ENCODE measurements at regions not wholly inside any gene's neighbourhood (a gene's known extent, or its start where the extent isn't known, plus 50 kb on each side); places are given as distances from the start of the nearest gene placed in this dataset.
"Not testable (repeated sequence)": the region's sequence is repeated elsewhere in the genome, so short reads cannot be mapped to it uniquely, and the experiment has no call there.

DNA sequence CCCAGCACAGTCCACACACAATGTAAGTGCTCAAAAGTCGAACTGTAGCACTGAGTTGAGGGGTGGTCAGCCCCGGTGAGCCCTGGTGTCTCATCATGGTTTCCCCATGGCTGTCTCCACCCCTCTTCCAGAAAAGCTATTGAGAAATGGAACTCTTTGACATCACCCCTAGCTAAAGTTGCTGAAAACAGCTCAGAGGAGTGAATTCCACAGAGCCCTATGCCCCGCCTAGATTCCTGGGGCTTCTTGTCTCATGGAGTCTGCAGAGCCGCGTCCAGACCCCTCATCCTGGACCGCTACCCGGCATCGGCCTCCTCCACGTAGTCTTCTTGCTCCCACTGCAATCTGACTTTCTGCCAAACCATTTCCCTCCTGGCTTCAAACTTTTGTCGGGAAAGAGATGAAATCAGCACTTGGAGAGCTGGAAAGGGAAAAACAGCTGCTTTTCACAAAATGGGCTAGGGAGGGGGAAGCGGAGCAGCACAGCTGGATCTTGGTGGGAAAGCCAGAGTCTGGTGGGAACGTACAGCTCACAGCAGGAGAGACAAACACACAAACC, 132.2 kb downstream of the SNX5 start:
- no peak for DNase-seq (ENCODE audit: low spot score)

DNA sequence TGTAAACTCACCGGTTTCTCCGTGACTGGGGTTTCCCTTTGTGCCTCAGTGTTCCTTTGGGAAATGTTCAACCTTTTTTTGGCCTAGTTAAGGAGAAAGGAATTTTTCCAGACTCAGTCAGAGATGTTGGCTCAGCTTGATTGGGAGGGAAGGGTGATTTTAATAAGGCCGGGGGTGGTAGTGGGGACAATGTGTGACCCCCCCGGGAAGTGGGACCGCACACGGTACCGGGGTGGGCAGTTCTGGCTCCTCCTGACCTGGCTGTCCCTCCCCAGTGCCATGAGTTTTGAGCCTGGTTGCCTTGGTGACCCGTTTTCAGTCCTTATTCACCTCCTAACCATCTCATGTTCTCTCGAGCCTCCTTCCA, 132.7 kb downstream of the SNX5 start:
- no peak for DNase-seq (ENCODE audit: low spot score)

DNA sequence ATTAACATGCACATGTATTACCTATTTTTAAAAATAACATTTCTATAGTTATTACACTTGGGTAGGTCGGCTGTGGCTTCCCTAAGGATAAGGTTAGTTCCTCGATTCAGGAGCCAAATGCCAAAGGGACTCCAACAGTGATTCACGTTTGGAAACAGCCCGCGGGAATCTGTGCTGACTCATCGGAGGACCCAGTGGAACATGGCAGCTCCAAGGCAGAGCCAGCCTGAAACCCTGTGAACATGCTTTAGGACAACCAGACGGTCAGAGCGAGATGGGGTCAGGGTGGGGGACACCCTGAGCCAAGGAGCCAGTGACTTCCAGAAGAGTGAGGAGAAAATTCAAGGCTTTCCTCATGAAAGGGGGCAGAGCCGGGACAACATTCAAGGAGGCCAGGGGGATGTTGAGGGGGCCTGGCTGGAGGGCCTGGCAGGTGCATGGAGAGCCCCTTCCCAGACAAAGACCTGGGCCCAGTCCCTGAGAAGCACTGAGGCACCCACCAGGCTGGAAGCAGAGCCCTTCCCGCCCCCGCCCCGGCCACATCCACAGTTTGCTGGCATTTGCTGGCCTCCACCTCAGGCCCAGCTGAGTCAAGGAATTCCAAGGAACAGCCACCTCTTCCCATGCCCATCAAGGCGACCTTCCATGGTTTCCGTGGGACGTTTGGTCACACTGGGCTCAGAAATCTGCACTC, 133.2 kb downstream of the SNX5 start:
- DNase-seq (ENCODE audit: low spot score) = no peak

DNA sequence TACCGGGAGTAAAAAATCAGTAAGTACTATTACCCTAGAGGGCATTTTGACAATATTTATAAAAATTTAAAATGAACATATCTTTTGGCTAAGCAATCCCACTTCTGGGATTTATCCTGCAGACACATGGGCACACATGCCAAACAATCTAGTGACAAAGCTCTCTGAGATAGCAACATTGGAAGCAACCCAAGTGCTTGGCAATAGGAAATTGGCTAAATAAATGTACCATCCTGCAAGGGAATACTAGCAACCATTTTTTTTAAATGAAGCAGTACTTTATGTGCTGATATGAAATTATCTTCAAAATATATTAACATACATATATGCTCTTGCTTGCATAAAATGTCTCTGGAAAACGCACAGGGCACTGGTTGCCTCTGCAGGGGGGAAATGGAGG, 133.8 kb downstream of the SNX5 start:
- DNase-seq (ENCODE audit: low spot score) = peak; percentile 31

DNA sequence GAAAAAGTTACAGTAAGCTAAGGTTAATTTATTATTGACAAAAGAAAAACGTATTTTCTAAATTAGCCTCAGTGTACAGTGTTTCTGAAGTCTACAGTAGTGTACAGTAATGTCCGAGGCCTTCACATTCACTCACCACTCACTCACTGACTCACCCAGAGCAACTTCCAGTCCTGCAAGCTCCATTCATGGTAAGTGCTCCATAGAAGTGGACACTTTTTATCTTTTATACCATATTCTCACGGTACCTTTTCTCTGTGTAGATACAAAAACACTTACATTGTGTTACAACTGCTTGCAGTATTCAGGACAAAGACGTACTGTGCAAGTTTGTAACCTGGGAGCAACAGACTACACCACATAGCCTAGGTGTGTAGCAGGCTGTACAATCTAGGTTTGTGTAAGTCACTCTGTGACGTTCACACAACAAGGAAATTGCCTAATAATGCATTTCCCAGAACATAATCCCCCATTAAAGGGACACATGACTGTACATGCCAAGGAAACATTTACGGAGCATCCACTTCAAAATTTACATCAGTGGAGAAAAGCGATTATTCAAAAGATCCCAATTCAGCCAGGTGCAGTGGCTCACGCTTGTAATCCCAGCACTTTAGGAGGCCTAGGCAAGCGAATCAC, 133.4 kb downstream of the BANF2 start:
- DNase-seq (ENCODE audit: low spot score) = no peak

DNA sequence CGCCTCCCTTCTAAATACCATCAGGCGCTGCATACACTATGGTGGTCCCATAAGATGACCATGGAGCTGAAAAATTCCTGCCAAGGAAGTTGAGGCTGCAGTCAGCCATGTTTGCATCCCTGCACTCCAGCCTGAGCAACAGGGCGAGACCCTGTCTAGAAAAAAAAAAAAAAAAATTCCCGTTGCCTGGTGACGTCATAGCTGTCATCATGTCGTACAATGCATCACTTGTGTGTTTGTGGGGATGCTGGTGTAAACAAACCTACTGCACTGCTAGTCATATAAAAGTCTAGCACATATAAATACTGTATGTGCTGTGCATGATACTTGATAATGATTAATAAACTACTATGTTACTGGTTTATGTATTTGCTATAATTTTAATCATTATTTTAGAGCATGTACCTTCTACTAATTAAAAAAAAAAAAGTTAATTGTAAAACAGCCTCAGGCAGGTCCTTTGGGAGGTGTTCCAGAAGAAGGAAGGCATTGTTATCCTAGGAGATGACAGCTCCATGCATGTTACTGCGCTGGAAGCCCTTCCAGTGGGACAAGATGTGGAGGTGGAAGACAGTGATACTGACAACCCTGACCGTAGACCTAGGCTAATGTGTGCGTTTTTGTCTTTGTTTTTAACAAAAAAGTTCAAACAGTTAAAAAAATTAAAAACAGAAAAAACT, 132.6 kb downstream of the BANF2 start:
- no peak for DNase-seq (ENCODE audit: low spot score)

DNA sequence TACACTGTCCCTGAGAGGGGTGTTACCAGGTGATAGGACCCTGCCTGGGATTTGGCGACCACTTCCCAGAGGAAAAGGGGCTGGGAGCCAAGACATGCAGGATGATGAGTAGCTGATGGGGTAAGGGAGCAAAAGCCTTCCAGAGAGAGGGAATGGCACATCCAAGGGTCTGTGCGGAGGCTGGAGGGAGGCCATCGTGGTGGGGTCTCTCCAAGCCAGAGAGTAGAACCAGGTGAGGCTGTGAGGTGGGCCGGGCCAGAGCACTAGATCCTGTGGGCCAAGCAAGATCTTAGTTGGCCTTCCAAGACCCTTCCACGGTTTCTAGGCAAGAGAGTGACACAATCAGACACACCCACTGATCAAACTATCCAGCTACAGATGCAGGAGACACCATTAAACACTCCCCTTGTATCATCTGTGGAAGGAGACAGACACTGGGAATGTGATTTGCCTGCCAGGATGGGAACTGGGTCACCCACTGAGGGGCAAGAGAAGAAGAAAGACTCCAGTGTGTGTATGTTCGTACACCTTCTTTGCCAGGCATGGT, 128.9 kb downstream of the BANF2 start:
- DNase-seq (ENCODE audit: low spot score) = no peak

DNA sequence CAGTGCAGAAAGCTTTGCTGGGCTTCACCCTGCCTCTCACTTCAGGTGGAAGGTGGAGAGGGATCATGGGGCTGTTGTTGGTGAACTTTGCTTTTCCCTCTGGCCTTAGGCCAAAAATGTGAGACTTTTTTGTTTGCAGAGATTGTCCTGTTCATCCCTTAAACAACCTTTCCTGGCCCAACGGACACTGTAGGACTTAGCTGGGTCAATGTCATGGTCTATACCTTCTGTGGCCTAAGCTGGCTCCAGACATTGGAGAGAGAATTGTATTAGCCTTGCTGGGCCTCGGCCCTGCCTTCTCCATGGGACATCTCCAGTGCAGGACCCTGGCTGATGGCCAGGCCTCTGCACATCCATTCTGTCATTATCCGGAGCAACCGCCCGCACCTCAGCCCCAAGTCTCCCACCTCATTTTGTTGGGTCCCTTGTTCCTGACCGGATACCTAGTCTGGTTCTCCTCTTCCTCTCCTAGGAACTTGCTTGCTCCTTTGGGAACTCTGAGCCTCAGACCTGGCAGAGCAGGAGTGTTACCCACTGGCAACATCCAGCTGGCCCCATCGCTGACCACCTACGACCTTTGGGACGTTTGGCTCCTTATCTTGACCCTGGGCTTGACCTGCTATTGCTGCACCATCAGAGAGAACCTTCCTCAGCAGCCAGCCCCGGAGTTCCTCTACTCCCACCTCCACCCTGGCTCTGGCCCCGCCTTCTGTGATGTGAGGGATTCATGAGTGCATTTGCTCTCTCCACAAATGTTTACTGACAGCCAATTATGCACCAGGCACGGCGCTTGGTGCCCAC, 128.2 kb downstream of the BANF2 start:
- DNase-seq (ENCODE audit: low spot score) = no peak

DNA sequence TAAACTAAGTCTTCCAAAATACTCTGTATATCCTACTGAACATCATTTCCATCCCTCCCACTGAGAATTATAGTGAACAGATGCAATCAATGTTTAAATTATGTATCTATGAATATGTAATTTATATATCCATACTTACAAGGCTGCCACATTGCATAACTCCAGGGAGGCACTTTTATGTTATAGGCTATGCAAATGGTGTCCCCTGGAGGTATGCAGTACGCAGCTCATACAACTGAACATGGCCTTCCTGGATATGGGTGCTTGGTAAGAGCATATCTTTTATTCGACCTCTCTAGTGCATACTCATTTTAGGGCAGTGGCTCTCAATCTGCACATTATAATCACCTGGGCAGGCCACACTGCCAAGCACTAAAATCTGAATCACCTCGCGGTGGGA, 127.3 kb downstream of the BANF2 start:
- DNase-seq (ENCODE audit: low spot score) = no peak

DNA sequence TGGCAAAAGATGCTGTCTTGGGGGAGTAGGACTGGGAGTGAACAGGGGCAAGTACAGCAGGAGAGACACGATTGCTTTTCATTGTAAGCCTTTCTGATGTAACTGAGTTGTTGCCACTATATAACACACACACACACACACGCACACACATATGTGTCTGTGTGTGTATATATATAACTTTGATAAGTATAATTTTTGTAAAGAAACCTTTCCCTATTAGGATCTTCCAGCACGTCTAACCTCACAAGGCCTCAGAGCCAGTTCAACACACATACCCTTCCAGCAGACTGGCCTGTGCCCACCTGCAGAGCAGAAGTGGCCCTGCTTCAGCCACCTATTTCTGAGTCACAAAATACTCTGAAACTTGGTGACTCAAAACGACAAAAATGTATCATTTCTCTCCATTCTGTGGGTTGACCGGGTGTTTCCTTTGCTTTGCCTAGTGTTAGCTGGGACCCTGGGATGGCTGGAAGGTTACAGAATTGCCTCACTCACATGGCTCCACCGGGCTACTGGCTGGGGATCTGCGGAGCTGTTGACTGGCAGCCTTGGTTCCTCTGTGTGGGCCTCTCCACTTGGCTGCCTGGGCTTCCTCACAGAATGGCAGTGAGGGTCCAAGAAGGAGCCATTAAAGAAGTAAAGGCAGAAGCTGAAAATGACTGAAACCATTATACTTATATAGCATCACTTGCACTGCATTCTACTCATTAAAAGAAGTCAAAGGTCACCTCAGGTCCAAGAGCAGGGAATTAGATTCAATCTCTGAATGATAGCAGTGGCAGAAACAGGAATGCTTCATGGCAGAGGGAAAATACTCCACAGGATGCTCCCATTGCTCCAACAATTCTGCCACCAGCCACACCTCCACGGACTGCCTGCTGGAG, 126.4 kb downstream of the BANF2 start:
- DNase-seq (ENCODE audit: low spot score) = no peak

DNA sequence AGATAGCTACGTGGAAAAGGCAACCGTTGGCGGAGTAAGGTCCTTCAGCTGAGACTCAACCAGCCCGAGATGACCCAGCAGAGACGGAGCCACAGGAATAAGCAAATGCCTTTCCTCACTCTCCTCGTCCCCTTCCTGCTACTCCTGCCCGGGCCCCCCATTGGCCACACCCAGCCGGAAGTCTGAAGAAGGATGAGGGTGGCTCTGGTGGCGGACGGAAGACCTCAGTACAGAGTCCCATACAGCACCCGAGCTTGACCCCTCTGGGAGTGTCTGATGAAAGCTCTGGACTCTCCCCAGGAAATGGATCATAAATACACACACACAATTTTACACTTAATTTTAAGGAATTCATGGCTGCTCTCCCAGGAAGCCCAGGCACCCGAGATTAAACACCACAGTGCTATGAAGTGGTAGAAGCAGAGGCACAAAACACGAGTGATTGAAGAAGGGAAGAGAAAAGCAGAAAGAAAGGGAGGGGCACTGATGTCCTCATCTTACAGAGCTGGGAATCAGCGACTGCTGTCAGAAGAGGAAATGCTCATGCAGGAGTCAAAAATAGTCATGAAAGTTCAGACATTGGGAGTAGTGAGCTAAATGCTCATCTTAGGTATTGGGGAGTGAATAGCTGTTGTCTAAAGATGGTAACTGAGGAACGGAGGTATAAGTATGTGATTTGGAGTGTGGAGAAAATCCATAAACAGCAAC, 125.6 kb downstream of the BANF2 start:
- DNase-seq (ENCODE audit: low spot score) = no peak

DNA sequence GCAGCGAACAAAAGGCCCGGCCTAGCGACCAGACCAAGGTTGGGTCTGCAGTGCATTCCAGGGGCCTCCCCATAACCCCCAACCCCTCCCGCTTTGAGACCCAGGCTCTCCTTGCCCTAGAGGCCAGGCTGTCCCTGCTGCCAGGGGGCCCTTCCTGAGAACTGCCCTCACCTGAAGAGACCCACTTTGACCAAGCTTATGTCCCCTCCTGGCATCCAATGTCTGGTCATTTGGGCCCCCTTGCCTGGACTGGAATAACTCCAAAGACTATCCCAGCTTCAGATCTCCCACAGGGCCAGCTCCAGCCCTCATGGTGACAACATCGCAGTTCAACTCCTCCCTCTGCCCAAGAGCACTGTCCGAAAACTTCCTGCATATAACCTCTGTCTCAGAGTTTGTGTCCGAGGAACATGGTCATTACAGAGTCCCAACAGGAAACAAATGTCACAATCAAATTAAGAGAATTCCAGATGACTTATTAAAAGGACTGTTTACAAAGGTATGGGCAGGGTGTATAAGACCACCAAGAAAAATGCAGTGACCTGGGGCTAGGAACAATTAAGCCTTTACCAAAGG, 125.0 kb downstream of the BANF2 start:
- DNase-seq (ENCODE audit: low spot score) = no peak

DNA sequence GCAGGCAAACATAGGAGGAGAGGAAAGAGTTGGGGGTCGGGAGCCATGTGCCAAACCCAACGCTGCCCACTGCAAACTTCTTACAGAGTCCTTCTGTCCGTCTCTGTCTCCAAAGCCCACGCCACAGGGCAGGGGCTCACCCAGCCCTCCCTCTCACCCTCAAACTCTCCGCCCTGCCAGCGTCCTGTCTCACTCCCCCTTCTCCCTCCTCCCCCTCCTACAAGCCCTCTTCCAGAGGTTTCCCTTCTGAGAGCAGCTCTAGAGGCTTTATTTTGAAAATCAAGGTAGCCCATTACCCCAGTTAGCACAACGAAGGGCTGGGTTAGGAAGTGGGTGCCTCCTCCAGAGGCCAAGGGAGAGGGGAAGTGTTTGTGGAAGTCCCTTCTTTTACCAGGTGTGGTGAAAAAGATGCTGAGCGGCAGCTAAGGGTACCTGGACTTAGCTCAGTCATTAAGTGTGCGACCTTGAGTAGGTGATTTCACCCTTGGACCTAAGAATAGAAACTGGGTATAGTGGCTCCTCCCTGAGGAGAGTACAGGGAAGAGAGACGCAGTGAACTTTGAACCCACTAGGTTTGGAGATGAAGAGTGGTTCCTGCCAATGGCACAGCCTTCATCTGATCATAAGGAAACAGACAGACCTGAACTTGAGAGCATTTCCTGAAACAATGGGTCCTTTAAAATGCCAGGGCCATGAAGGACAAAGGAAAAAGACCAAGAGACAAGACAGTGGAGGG, 123.8 kb downstream of the BANF2 start:
- DNase-seq (ENCODE audit: low spot score) = no peak

DNA sequence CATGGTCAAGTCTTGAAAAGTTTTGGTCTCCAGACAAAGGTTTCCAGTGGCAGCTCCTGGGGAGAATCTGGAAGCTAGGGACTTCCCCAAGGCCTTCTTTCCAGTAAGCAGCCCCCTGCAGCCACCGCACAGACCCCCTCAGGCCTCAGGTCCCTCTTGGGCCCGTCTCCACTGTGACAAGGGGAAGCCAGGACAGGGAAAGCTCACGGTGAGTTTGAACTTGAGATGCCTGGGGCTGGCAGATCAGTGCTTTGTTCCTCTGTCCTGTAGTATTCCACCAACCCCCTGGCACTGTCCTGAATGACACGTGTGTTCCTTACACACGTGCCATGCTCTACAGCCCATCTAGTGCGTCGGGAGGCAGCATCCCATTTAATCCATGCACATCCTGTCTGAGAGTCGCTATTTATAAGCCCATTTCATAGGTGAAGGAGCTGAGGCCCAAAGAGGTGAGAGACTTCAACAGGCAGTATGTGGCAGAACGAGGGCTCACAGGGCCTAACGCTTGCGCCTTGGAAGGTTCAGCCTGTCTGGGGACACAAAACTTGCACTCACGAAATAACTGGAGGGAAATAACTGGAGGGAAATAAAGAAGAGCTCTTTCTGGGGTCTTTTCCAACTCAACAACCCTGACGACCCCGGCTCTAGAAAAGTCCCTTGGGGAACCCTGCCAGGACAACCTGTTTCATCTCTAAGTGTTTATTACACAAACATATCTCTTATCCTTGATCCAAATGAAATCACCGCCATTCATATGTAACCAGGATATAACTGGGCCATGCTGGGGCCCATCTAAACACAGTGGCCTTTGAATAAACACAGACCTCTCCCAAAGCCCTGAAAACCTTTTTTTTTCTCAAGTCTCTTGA, 123.0 kb downstream of the BANF2 start:
- no peak for DNase-seq (ENCODE audit: low spot score)

DNA sequence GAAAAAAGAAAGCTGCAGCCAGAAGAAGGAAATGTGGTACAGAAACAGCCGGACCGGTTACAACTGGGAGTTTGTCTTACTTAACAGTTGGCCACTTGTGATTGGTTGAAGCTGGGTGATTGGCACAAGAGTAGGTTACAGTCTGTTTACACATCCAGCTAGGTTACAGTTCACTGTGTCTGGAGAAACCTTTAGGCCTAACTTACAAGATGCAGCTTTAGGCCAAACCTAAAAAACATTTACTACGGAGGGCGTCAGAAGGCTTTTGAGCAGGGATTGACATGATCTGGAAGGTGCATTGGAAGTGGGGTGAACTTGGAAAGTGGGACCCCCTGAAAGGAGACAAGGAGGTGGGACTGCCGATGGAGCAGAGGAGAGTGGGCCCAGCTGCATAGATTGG, 122.3 kb downstream of the BANF2 start:
- DNase-seq (ENCODE audit: low spot score) = no peak

DNA sequence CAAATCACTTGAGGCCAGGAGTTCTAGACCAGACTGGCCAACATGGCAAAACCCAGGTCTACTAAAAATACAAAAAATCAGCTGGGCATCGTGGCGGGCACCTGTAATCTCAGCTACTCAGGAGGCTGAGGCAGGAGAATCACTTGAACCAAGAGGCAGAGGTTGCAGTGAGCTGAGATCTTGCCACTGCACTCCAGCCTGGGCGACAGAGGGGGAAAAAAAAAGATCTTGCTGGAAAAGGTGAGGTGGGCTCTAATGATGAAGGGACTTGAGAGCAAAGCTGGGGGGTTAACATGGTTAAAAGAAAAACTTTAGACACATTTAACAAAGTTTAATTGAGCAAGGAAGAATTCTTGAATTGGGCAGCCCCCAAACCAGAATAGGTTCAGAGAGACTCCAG, 121.8 kb downstream of the BANF2 start:
- DNase-seq (ENCODE audit: low spot score) = not testable (repeated sequence)

DNA sequence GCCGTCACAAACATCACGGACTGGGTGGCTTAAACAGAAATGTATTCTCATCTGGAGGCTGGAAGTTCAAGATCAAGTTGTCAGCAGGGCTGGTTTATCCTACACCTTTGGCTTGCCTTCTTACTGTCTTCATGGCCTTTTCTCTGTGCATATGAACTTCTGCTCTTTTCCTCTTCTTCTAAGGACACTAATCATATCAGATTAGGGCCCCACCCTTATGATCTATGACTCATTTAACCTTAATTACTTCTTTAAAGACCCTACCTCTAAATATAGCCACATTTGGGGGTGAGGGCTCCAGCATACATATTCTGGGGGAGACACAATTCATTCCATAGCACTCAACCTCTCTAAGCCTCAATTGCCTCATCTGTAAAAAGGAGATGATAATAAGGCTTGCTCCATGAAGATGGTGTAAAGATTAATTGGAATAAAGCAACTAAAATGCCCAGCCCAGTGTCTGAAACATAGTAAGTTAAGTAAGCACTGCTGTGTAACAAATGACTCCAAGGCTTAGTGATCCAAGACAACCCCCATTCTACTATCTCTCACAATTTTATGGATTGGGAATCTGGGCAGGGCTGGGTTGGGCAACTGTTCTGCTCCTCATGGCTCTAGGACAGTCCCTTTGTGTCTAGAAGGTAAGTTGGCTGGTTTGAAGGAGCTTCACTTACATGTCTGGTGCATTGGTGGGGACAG, 119.8 kb downstream of the BANF2 start:
- DNase-seq (ENCODE audit: low spot score) = no peak

DNA sequence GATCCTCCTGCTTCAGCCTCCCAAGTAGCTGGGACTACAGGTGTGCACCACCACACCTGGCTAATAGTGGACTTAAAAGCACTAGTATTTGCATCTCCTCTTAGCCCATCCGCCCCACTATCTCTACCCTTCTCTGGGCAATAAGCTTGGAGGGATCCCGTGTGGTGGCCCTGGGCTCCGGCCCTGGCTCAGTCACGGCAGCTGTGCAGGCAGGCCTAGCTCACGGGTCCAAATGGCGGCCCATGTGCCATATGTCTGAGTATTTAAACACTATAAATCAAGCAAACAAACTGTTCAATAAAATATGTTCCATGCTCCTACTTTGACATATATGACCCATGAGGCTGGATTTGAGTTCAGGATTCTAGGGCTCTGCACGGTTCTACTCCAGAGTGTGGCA, 118.4 kb downstream of the BANF2 start:
- DNase-seq (ENCODE audit: low spot score) = no peak

All from Ammon's horn (tissue), 1 donor.